GM18867 (cell line): ENCODE measurements at regions not wholly inside any gene's neighbourhood (a gene's known extent, or its start where the extent isn't known, plus 50 kb on each side); places are given as distances from the start of the nearest gene placed in this dataset.
A peak's percentile ranks its signal among the peaks of the same experiment; 100 is the strongest.

Experiments
- ATAC-seq: cut with Tn5 transposase; IDR thresholded peaks from one replicate; pipeline ENCODE4 v1.9.1; 2021; ENCODE audit warnings: mild to moderate bottlenecking, moderate library complexity; ENCODE audit not compliant: unreplicated experiment

DNA sequence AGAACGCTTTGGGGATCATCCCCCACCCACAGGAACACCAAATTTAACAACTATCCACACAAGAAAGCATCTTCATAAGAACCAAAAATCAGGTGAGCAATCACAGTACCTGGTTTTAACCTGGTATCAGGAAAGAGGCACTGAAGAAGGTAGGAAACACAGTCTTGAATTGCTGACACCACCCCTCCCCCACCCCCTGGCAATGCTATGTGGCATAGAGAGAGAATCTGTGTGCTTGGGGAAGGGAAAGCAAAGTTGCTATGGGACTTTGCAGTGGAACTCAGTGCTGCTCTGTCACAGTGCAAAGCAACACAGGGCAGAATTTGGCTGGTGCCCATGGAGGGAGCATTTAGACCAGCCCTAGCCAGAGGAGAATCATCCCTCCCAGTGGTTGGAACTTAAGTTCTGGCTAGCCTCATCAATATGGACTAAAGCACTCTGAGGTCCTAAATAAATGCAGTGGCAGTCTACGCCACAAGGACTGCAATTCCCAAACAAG lies 565.5 kb downstream of the EPM2A start:
- ATAC-seq = no peak

DNA sequence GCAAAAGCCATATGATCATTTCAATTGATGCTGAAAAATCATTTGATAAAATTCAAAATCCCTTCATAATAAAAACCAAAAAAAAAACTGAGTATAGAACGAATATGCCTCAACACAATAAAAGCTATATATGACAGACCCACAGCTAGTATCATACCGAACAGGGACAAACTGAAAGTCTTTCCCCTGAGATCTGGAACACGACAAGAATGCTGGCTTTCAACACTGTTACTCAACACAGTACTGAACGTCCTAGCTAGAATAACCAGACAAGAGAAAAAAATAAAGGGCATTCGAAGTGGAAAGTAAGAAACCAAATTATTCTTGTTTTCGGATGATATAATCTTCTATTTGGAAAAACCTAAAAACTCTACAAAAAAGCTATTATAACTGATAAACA lies 559.9 kb downstream of the EPM2A start:
- ATAC-seq = no peak

DNA sequence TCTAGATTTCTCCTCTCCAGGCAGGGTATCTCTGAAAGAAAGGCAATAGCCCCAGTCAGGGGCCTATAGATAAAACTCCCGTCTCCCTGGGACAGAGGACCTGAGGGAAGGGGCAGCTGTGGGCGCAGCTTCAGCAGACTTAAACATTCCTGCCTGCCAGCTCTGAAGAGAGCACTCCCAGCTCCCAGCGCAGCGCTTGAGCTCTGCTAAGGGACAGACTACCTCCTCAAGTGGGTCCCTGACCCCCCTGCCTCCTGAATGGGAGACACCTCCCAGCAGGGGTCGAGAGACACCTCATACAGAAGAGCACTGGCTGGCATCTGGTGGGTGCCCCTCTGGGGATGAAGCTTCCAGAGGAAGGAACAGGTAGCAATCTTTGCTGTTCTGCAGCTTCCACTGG lies 556.9 kb downstream of the EPM2A start:
- no peak for ATAC-seq

DNA sequence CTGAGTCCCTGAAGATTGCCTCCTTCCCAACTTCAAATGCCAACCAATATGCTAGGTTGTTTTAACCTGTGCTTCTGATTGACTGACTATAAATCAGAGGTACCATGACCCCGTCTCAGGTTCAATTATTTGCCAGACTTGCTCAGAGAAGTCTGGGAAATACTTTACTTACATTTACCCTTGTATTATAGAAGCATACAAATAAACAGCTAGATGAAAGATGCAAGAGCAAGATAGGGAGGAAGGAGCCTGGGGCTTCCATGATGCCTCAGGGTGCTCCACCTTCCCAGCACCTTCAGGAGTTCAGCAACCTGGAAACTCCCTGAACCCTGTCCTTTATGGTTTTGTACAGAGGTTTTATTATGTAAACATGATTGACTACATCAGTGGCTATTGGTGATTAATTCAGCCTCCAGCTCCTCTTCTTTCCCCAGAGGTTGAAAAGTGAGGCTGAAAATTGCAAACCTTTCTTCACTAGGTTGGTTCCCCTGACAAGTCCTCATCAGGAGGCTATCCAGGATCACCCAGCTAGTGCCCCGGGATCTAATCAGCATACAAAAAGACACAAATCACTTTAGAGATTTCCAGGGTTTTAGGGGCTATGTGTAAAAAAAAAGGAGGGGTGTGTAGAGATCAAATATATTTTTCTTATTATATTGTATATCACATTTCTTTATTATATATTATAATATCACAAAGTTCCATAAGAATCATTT lies 547.7 kb downstream of the EPM2A start:
- no peak for ATAC-seq

DNA sequence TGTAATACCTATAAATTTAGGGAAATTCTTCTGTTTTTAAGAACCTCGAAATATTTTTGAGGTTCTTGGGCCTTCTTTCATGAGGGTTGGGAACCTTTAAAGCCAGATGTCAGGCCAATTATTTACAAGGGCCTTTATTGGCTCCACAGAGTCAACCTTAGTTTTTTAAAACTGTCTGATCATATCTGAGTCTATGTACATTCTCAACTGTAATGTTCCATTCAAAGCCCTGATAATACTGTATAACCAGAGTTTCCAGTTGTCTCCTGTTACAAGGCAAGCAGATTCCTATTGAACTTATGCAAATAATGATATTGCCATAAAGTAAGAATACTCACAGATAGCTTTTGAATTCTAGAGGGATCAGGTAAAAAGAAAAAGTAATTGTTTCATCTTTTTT lies 545.5 kb downstream of the EPM2A start:
- ATAC-seq = no peak

DNA sequence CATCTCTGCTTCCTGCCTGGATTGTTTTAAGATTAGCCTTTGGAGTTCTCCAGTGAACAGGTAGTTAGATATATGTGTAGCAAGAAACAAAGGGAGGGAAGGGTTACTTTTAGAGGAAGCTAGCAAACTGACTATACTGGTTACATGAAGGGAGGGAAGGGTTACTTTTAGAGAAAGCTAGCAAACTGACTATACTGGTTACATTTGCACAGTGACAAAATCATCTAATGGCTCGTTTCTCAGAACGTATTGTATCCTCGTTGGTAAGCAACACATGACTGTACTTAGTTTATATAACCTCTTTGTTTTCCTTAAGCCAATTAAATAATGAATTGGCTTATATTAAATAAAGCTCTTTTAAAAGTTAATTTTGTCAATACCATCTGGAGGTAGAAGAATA lies 540.9 kb downstream of the EPM2A start:
- ATAC-seq = no peak

DNA sequence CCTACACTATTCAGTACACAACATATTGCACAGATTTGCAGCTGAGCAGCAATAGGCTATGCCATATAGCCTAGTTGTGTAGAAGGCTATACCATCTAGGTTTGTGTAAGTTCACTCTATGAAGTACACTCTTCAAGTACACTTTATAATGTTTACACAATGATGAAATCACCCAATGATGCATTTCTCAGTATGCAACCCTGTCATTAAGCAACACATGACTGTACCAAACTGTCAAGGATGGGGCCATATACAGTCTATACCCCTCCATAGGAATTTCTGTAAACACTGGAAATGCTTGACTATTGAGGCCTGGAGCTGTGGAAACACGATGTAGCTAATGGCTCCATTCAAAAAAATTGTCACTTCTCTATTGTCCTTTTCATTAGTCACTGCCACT lies 535.4 kb downstream of the EPM2A start:
- ATAC-seq = no peak

DNA sequence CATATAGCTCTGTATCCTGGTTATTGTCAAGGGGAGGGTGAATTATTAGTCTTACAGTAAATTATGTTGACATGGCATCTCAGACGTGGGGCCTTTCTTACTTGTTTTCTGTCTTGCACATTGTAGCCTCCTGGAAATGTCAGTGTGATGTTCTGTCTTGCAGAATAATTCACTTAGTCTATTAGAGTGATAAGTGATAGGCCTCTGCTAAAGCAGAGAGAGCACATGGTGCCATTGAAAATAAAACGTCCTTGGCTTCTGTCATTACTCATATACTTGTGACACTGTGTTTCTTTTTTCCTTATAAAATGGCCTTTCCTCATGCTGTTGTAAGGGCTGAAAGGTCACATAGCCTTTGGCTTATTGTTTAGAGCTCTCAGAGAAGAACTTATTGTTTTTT lies 531.0 kb downstream of the EPM2A start:
- no peak for ATAC-seq

DNA sequence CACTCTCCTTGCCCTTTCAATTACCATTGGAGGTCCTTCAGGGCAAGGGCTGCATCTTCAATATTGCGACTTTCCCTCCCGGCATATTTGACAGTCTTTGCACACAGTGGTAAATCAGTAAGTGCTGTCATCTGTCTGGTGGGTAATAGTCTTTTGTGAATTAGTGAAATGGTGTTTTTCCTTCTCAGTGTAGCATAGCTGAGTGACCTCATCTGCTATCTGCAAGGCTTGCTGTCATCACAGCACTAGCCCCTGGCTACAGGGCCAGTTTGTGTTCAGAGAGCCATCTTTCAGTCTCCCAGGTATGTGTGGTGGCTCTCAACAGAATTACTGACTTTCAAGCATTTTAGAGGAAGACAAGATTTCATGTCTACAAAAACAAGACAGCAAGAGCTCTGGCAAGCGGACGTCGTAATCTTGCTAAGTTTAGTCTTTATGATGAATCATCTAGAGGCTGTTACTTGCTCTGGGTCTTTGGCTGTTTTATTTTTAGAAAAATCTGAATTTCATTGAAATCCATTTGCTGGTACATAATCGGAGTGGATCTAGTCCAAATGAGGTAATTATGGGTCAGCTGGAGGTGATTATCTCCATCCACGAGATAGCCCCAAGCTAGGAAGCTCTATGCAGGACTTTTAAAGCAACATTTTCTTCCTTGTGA lies 528.9 kb downstream of the EPM2A start:
- ATAC-seq = no peak

DNA sequence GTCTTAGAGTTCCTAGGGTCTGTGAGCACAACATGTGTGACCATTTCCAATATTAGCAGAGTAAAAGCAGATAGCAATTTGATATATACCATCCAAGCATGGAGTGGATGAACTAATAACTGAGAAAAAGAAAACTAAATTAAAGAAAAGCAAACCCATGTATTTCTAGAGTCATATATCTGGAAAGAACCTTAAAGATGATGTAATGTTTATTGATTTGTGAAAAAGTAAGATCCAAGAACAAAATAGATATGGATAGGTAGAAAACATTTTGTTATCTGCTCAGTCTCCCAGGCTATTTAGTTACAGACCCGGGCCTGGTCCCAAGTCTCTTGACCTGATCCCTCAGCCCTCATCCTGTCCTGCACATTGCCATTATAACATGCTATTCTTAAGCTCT lies 526.8 kb downstream of the EPM2A start:
- ATAC-seq = no peak

DNA sequence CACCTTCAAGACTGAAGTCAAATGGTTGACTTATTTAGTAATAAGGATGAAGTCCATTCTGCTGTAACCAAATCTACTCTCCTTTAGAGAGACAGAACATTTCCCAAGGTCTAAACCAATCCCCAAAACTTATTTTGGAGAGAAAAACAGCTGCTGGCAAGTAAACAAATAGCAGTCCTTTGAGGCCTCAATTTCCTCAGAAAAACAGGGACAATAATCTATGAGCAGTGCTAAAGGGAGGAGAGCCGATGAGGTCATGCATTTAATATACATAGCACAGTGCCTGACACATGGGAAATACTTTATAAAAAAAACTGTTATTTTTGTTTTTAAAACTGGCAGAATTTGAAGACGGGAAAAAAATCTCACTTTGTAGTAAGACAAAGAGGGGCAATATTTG lies 526.0 kb downstream of the EPM2A start:
- no peak for ATAC-seq

DNA sequence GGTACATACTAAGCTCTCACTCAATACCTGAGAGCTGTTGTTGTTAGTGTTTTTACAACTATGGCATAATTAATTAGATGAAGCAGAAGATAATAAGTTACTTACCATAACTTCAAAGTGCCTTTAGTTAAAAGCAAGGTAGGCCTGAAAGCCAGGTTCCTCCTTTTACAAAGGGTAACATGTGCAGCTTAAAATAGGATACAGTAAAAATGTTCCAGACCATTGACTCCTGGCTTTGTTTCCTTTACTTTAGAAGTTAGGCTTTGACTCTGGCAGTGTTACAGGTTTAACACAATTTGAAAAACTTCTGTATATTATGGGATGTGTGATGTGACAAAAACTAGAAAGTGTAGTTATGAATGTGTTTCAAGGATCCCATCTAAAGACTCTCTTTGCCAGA lies 522.5 kb downstream of the EPM2A start:
- peak; percentile 18 for ATAC-seq

DNA sequence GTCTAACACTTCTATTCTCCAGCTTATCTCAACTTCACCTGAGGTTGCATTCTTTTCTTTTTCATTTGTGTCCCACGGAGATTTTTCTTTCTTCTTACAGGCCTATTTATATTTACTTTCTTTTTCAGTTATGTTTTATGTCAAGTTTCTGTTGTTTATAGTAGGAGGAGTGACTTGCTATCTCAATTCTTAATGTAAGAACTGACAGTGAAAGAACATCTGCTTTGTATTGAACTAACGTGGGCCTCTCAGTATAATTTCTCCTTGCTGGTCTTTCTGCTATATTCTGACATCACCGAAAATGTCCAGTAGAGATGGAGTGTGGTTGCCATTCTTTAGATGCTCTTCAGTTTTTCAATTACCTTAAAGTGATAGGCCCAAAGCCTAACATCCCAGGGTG lies 521.7 kb downstream of the EPM2A start:
- peak; percentile 94 for ATAC-seq

DNA sequence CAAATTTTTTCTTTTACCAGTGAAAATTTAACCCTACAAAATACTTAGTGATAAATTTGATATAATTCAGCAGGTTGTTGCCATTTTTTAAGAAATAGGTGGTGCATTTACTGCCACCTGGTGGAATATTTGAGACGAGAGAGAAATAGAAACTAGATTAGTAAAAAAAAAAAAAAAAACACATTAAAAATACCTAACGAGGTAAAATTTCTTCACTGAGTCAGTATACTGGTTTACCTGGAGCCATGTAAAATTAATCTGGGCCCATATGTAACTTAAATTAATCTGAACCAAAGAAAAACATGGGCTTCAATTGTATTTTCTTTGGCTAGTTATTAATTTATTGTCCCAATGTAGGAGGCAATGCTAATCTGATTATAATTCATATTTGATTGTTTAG lies 520.8 kb downstream of the EPM2A start:
- ATAC-seq = no peak

DNA sequence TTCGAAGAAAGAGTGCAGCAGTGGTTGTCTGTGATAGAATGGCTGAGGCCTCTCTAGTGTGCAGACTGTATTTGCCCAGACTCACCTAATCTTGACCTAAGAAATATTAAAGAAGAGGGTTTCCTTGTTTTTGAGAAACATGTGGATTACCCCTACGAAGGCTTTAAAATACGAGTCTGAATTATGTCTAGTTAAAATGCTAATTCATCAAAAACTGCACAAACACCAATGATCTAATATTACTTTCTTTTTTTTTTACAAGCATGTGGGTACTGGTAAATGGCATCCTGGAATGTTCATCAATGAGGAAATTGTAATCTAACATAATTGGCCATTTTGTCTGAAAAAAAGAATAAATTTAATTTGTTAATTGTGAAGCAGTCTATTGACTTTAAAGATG lies 510.9 kb downstream of the EPM2A start:
- no peak for ATAC-seq

DNA sequence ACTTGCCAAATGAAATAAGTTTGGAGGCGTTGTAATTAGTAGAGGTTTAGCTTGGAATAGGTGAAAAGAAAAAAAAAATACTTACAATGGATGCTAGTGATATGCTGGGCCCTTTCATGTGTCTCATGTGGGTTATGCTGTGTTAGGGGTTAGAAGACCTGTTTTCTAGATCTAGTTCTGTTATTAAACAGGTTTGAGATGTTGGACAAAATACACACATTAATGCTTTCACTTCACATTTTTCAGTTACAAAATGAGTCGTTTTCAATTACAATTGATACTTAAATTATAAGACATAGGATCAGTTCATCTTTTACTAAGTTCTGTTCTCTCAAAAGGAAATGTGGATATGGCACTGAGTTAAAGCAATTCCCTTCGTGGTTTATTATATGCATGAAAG lies 509.8 kb downstream of the EPM2A start:
- ATAC-seq = peak; percentile 71

DNA sequence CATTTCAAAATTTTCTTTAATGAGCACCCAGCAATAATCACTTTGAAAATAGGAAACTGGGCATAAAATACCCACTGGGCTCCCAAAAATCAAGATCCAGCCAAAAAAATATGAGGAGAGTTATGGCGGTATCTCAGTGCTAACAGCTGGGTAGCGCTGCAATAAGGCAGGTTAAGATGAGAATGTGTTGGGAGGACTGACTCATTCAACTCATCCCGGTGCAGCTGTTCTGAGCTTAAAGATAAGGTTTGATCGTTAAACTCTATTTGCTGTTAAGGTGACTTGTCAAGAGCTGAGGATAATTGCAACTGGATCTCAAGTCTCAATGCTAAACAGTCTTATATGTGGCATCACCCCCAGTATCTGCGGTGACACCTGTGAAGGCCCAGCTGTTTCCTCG lies 507.7 kb downstream of the EPM2A start:
- ATAC-seq = no peak

DNA sequence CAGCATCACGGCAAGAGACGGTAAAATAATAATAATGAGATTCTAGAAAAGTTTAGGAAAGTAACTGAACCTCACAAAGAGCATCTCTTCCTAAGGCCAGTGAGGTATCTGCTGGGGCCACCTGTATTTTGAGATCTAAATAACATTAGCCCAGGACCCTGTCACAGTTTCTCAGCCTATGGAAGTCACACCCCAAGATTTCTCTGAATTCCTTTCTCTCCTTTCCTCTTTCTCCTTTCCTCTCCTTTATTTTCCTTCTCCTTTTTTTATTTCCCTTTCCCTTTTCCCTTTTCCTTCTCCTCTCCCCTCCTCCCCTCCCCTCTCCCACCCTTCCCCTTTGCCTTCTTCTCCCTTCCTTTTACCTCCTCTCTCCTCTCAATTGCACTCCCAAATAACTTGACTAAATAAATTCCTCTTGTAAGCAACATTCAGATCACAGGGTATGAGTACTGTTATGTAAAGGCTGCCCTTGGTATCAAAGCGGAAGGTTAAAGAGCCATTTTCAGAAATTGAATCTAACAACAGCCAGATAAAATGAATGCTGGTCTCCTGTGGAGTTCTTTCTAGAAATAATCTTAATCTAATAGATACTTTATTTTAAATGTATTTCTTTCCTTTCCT lies 506.2 kb downstream of the EPM2A start:
- no peak for ATAC-seq

DNA sequence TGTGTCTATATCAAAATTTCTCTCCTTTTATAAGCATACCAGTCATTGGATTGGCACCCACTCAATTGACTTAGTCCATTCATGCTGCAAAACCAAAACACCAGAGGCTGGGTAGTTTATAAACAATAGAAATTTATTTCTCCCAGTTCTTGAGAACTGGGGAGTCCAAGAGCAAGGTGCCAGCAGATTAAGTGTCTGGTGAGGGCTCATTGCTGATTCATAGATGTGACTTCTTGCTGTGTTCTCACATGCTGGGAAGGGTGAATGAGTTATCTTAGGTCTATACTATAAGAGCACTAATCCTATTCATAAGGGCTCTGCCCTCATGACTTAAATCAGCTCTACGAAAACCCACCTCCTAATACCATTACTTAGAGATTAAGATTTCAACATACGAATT lies 501.4 kb downstream of the EPM2A start:
- ATAC-seq = no peak

DNA sequence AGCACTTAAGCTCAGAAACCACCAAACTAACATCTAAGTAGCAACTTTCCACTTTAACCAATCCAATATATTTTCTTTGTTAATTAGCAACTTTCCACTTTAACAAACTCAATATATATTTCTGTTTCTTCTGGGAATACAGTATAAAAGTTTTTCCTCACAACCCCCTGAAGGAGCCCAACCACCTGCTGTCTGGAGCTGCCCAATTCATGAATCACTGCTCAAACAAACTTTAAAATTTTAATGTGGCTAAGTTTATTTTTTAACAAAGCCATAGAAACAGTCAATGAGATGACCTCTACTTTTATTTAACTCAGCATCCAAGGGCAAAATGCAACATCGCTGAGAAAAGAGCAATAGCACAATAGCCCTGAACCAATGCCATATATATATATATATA lies 500.1 kb downstream of the EPM2A start:
- no peak for ATAC-seq

DNA sequence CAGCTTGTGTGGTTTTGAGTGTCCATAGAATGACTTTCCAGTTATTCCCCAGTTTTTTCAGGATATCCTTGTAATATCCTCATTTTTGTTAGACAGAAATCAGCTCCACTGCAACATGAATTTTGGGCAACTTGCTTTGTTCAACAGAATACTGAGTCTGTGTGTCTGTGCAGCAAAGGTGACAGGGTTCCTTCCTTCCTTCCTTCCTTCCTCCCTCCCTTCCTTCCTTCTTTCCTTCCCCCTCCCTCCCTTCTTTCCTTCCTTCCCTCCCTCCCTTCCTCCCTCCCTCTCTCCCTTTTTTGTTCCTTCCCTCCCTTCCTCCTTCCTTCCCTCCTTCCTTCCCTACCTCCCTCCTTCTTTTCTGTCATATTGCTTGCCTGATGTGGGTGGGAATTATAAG lies 496.5 kb downstream of the EPM2A start:
- ATAC-seq = no peak

DNA sequence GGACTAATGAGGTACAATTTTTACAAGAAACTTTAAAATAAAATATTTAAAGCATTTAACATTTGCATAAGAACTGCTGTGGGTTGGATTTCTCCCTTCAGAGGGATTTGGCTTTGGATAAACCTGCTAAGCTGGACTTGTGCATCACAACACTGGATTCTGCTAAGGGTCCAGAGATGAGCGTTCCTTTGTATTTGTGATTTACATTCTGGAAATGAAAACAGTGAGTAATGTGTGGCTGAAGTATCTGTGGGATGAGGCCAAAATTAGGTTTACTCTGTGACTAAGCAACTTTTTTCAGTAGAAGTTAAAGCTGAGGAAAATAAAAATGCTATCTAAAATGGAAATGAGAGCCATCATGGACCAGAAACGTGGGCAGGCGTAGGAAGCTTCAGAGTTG lies 494.3 kb downstream of the EPM2A start:
- ATAC-seq = no peak
